Neural progenitor cell (in vitro differentiated cells): ENCODE measurements at regions not wholly inside any gene's neighbourhood (a gene's known extent, or its start where the extent isn't known, plus 50 kb on each side); places are given as distances from the start of the nearest gene placed in this dataset.

Source experiments
- CTCF ChIP-seq: fragments of 200-600 bp; sonication (generic); IDR thresholded peaks from 2 replicates; pipeline ENCODE4 v1.5.1; 2017; ENCODE audit warnings: antibody characterized with exemption, mild to moderate bottlenecking
- EZH2 ChIP-seq: fragments of 200-600 bp; sonication (generic); IDR thresholded peaks from 2 replicates; pipeline ENCODE4 v1.6.1; 2017; ENCODE audit warnings: antibody characterized with exemption, mild to moderate bottlenecking, moderate library complexity
- EZH2phosphoT487 ChIP-seq: fragments of 200-600 bp; sonication (generic); IDR thresholded peaks from 2 replicates; pipeline ENCODE4 v1.6.1; 2017; ENCODE audit warnings: antibody characterized with exemption

- no peak for TF ChIP-seq EZH2phosphoT487
- TF ChIP-seq CTCF, result no peak
- no peak for TF ChIP-seq EZH2
Measured at GRCh38 chr6:90997076-90997475, 410.2 kb upstream of the MAP3K7 start.
